H9 (cell line): ENCODE measurements at regions not wholly inside any gene's neighbourhood (a gene's known extent, or its start where the extent isn't known, plus 50 kb on each side); places are given as distances from the start of the nearest gene placed in this dataset.

Experiments
- DNase-seq: peaks from one replicate; pipeline ENCODE4 v3.0.0-alpha.2; 2017
- H2AFZ ChIP-seq: one replicate; pipeline ENCODE4 v1.6.1; 2013; ENCODE audit warnings: mild to moderate bottlenecking, low read length, control low read depth, moderate library complexity
- H2AK5ac ChIP-seq: 2 replicates; pipeline ENCODE4 v1.6.1; 2013; ENCODE audit warnings: low read length, control low read depth, mixed read lengths; ENCODE audit not compliant: insufficient read length
- H2BK120ac ChIP-seq: one replicate; pipeline ENCODE4 v1.6.1; 2013; ENCODE audit warnings: low read depth, mild to moderate bottlenecking, low read length, control low read depth, inconsistent platforms; ENCODE audit not compliant: poor library complexity, severe bottlenecking
- H2BK12ac ChIP-seq: 2 replicates; pipeline ENCODE4 v1.6.1; 2013; ENCODE audit warnings: low read length, control low read depth, mixed read lengths, low read depth; ENCODE audit not compliant: insufficient read length
- H2BK15ac ChIP-seq: 2 replicates; pipeline ENCODE4 v1.6.1; 2013; ENCODE audit warnings: low read depth, low read length, control low read depth
- H2BK20ac ChIP-seq: one replicate; pipeline ENCODE4 v1.6.1; 2013; ENCODE audit warnings: low read depth, mild to moderate bottlenecking, low read length, control low read depth, inconsistent platforms; ENCODE audit not compliant: poor library complexity, severe bottlenecking
- H2BK5ac ChIP-seq: 2 replicates; pipeline ENCODE4 v1.6.1; 2013; ENCODE audit warnings: low read length, control low read depth, mixed read lengths; ENCODE audit not compliant: insufficient read length
- H3K14ac ChIP-seq: 2 replicates; pipeline ENCODE4 v1.6.1; 2013; ENCODE audit warnings: low read length, control low read depth; ENCODE audit not compliant: insufficient read depth
- H3K18ac ChIP-seq: 2 replicates; pipeline ENCODE4 v1.6.1; 2013; ENCODE audit warnings: low read depth, mild to moderate bottlenecking, mixed read lengths, low read length, control low read depth; ENCODE audit not compliant: insufficient read length
- H3K23ac ChIP-seq: 2 replicates; pipeline ENCODE4 v1.6.1; 2013; ENCODE audit warnings: low read length, control low read depth, mixed read lengths, low read depth; ENCODE audit not compliant: insufficient read length
- H3K23me2 ChIP-seq: 2 replicates; pipeline ENCODE4 v1.6.1; 2013; ENCODE audit warnings: low read depth, mild to moderate bottlenecking, mixed read lengths, low read length, control low read depth; ENCODE audit not compliant: insufficient read length, poor library complexity, severe bottlenecking
- H3K27ac ChIP-seq: 2 replicates; pipeline ENCODE4 v1.5.1; 2013; ENCODE audit warnings: low read length, control low read depth, mixed read lengths, low read depth; ENCODE audit not compliant: insufficient read length
- H3K27me3 ChIP-seq: 2 replicates; pipeline ENCODE4 v1.6.1; 2013; ENCODE audit warnings: low read length, control low read depth, inconsistent platforms; ENCODE audit not compliant: insufficient read depth
- H3K4ac ChIP-seq: 2 replicates; pipeline ENCODE4 v1.6.1; 2013; ENCODE audit warnings: low read depth, mild to moderate bottlenecking, control low read depth, inconsistent platforms, low read length, moderate library complexity
- H3K4me1 ChIP-seq: 2 replicates; pipeline ENCODE4 v1.6.1; 2013; ENCODE audit warnings: low read length, control low read depth, inconsistent platforms; ENCODE audit not compliant: insufficient read depth
- H3K4me2 ChIP-seq: 2 replicates; pipeline ENCODE4 v1.6.1; 2013; ENCODE audit warnings: low read length, control low read depth, mixed read lengths; ENCODE audit not compliant: insufficient read length, insufficient read depth
- H3K56ac ChIP-seq: 2 replicates; pipeline ENCODE4 v1.6.1; 2013; ENCODE audit warnings: low read depth, mild to moderate bottlenecking, mixed read lengths, low read length, control low read depth; ENCODE audit not compliant: insufficient read length
- H3K79me1 ChIP-seq: 2 replicates; pipeline ENCODE4 v1.6.1; 2013; ENCODE audit warnings: low read depth, mild to moderate bottlenecking, moderate library complexity, low read length, control low read depth, inconsistent platforms; ENCODE audit not compliant: insufficient read depth, poor library complexity, severe bottlenecking
- H3K79me2 ChIP-seq: 2 replicates; pipeline ENCODE4 v1.6.1; 2013; ENCODE audit warnings: low read length, control low read depth, inconsistent platforms; ENCODE audit not compliant: insufficient read depth
- H3K9ac ChIP-seq: 2 replicates; pipeline ENCODE4 v1.6.1; 2013; ENCODE audit warnings: low read length, control low read depth, mixed read lengths; ENCODE audit not compliant: insufficient read length; ENCODE audit errors: extremely low read depth
- H3K9me3 ChIP-seq: one replicate; pipeline ENCODE4 v1.6.1; 2013; ENCODE audit warnings: low read depth, low read length, inconsistent platforms; ENCODE audit not compliant: control insufficient read depth
- H3T11ph ChIP-seq: one replicate; pipeline ENCODE4 v1.6.1; 2013; ENCODE audit warnings: mild to moderate bottlenecking, low read length, control low read depth, inconsistent platforms
- H4K20me1 ChIP-seq: one replicate; pipeline ENCODE4 v1.6.1; 2013; ENCODE audit not compliant: control insufficient read depth, insufficient read length, insufficient read depth
- H4K5ac ChIP-seq: 2 replicates; pipeline ENCODE4 v1.6.1; 2013; ENCODE audit warnings: low read depth, mild to moderate bottlenecking, mixed read lengths, low read length, control low read depth; ENCODE audit not compliant: insufficient read length
- H4K8ac ChIP-seq: replicated peaks from 2 replicates; pipeline ENCODE4 v1.6.1; 2013; ENCODE audit warnings: low read length, control low read depth, mixed read lengths, low read depth; ENCODE audit not compliant: insufficient read length
- H4K91ac ChIP-seq: 2 replicates; pipeline ENCODE4 v1.6.1; 2013; ENCODE audit warnings: low read depth, mild to moderate bottlenecking, moderate library complexity, mixed read lengths, low read length, control low read depth; ENCODE audit not compliant: insufficient read length
- H3K27ac Mint-ChIP-seq, 3 experiments: 2 replicates in 2 of 3; 3 replicates in 1 of 3; pipeline ENCODE4 v1.8.0; 2020 to 2021; ENCODE audit warnings: mixed read lengths in 3 of 3, mild to moderate bottlenecking in 1 of 3, moderate library complexity in 1 of 3
- H3K27me3 Mint-ChIP-seq: 2 replicates; pipeline ENCODE4 v1.8.0; 2021; ENCODE audit warnings: low read depth, mild to moderate bottlenecking, moderate library complexity, mixed read lengths
- H3K36me3 Mint-ChIP-seq, 3 experiments: 2 replicates in 2 of 3; 3 replicates in 1 of 3; pipeline ENCODE4 v1.8.0; 2020 to 2021; ENCODE audit warnings: low read depth in 3 of 3, mixed read lengths in 3 of 3; ENCODE audit not compliant: insufficient read depth in 1 of 3
- H3K4me1 Mint-ChIP-seq, 2 experiments: 2 replicates each; pipeline ENCODE4 v1.8.0; 2020; ENCODE audit warnings: mixed read lengths in 2 of 2
- H3K4me3 Mint-ChIP-seq, 2 experiments: 2 replicates in 1 of 2; 3 replicates in 1 of 2; pipeline ENCODE4 v1.8.0; 2020 to 2021; ENCODE audit warnings: mild to moderate bottlenecking in 2 of 2, mixed read lengths in 2 of 2, moderate library complexity in 1 of 2
- H3K9me3 Mint-ChIP-seq, 2 experiments: 2 replicates in 1 of 2; 3 replicates in 1 of 2; pipeline ENCODE4 v1.8.0; 2020; ENCODE audit warnings: mild to moderate bottlenecking in 2 of 2, mixed read lengths in 2 of 2, moderate library complexity in 1 of 2
- WGBS: extraction: QIAGEN DNeasy Blood & Tissue Kit; methylation state at CpG from one replicate; pipeline ENCODE4 v1.1.7; 2013; ENCODE audit warnings: missing lambda C conversion rate, low lambda C conversion rate, mixed read lengths; ENCODE audit not compliant: insufficient read length; ENCODE audit errors: extremely low coverage; 5-methylcytosine and 5-hydroxymethylcytosine counted together
- TF ChIP-seq, protein P1 (sequence below): fragments of 200-600 bp; sonication (generic); conservative IDR thresholded peaks from 3 replicates; pipeline ENCODE4 v1.8.0; 2021; ENCODE audit warnings: antibody characterized with exemption, mild to moderate bottlenecking

DNA sequence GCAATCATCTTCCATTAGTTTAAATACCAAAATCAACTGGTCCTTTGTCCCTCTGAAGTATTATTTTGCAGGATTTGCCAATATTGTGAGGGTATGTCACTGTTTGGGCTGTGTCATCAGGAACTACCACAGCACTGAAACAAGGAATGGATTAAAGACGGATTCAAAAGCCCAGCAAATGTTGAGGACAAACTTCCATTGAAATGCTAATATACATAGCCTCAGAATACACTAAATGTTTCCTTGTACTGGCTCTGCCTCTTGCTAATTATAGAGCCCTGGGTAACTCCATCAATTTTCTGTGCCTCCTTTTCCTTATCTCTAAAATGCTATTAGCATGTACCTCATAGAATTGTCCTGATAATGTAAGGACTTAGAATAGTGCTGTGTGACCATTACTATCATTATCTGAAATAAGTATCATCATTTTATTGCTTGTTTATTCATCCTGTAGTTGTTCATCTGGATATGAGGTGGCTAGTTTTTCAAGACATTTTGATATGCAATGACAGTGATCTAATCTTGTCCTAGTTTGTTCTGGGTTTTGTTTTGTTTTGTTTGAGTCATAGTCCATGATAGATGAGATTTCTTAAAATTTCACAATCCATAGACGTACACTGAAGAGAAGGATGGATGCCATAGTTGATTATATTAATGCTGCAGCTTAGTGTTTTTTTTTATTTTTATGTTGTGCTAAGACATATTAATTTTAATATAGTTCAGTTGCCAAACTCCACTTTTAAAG lies 333.4 kb upstream of the KCNH7 start:
- no peak overlapping the region for H3K9ac ChIP-seq

More for the DNA sequence above, 333.4 kb upstream of the KCNH7 start:
- H3K23me2 ChIP-seq: no peaks in the 10 kb centered on the region
- H3K4me2 ChIP-seq: no peak overlapping the region
- H4K20me1 ChIP-seq: no peaks in the 10 kb centered on the region
- H2BK5ac ChIP-seq: no peak overlapping the region
- H3K4me1 ChIP-seq: no peaks in the 10 kb centered on the region
- no peak overlapping the region for H2BK15ac ChIP-seq
- H3K23ac ChIP-seq: no peak overlapping the region
- H4K8ac ChIP-seq: no peak overlapping the region
- H3K18ac ChIP-seq: no peak overlapping the region
- DNase-seq: no peak
- TF ChIP-seq, protein P1, sequence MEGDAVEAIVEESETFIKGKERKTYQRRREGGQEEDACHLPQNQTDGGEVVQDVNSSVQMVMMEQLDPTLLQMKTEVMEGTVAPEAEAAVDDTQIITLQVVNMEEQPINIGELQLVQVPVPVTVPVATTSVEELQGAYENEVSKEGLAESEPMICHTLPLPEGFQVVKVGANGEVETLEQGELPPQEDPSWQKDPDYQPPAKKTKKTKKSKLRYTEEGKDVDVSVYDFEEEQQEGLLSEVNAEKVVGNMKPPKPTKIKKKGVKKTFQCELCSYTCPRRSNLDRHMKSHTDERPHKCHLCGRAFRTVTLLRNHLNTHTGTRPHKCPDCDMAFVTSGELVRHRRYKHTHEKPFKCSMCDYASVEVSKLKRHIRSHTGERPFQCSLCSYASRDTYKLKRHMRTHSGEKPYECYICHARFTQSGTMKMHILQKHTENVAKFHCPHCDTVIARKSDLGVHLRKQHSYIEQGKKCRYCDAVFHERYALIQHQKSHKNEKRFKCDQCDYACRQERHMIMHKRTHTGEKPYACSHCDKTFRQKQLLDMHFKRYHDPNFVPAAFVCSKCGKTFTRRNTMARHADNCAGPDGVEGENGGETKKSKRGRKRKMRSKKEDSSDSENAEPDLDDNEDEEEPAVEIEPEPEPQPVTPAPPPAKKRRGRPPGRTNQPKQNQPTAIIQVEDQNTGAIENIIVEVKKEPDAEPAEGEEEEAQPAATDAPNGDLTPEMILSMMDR: no peak
- H3K56ac ChIP-seq: no peak overlapping the region
- no peak overlapping the region for H2BK20ac ChIP-seq
- H3K27ac Mint-ChIP-seq: no peak overlapping the region
- WGBS: no CpG with 5 or more reads among the region's 2 CpGs
- H3T11ph ChIP-seq: no peak overlapping the region
- no peak overlapping the region for H4K5ac ChIP-seq
- no peak overlapping the region for H3K4ac ChIP-seq
- H3K4me3 Mint-ChIP-seq: no peak overlapping the region
- H3K79me2 ChIP-seq: no peaks in the 10 kb centered on the region
- H4K91ac ChIP-seq: no peak overlapping the region
- no peak overlapping the region for H2BK120ac ChIP-seq
- no peaks in the 10 kb centered on the region for H3K79me1 ChIP-seq
- H3K4me1 Mint-ChIP-seq: peaks cover 6 to 8% of the 10 kb centered on the region in 2 experiments
- H3K14ac ChIP-seq: no peak overlapping the region
- H3K27me3 Mint-ChIP-seq: peaks cover 35% of the 10 kb centered on the region
- peaks cover 0 to 2% of the 10 kb centered on the region in 2 experiments; a peak in 1 of 5 replicates for H3K9me3 Mint-ChIP-seq
- H3K27ac ChIP-seq: no peak overlapping the region
- no peaks in the 10 kb centered on the region for H3K36me3 Mint-ChIP-seq
- H3K9me3 ChIP-seq: no peaks in the 10 kb centered on the region
- no peak overlapping the region for H2AFZ ChIP-seq
- H2AK5ac ChIP-seq: no peak overlapping the region
- peaks cover 11% of the 10 kb centered on the region; the same call in 1 of the 2 replicates for H3K27me3 ChIP-seq
- H2BK12ac ChIP-seq: no peak overlapping the region
